DND-41 (cell line): ENCODE measurements at regions not wholly inside any gene's neighbourhood (a gene's known extent, or its start where the extent isn't known, plus 50 kb on each side); places are given as distances from the start of the nearest gene placed in this dataset.

ENCODE experiments used
- CTCF ChIP-seq: IDR thresholded peaks from 2 replicates; pipeline ENCODE4 v1.5.1; 2012; ENCODE audit warnings: borderline replicate concordance, low read length, moderate library complexity, mild to moderate bottlenecking; ENCODE audit not compliant: poor library complexity, severe bottlenecking; ENCODE audit errors: extremely low read depth
- EZH2 ChIP-seq: IDR thresholded peaks from 3 replicates; pipeline ENCODE4 v1.6.1; 2012; ENCODE audit warnings: borderline replicate concordance, low read depth, mild to moderate bottlenecking, moderate library complexity, low read length, inconsistent platforms; ENCODE audit not compliant: severe bottlenecking

GRCh38 chr18:54075689-54076088 lies 148.8 kb downstream of the MBD2 start:
- TF ChIP-seq CTCF (no peak), EZH2 (no peak)
